Gastroesophageal sphincter (tissue), 3 donors: ENCODE measurements at regions not wholly inside any gene's neighbourhood (a gene's known extent, or its start where the extent isn't known, plus 50 kb on each side); places are given as distances from the start of the nearest gene placed in this dataset.

Experiments used
- CTCF ChIP-seq, 4 experiments: fragments of 200-600 bp in 2 of 4; fragments of 450-650 bp in 2 of 4; sonication (generic) in 1 of 4; IDR thresholded peaks; one replicate each; pipeline ENCODE4 v1.5.1; 2017 to 2019; ENCODE audit warnings: antibody characterized with exemption in 4 of 4, mild to moderate bottlenecking in 2 of 4, moderate library complexity in 2 of 4
- POLR2AphosphoS5 ChIP-seq: sonication (generic); formaldehyde crosslinking; IDR thresholded peaks from one replicate; pipeline ENCODE4 v1.6.1; 2017; ENCODE audit warnings: antibody characterized with exemption

GRCh38 chr6:62971976-62972658 is 239.2 kb upstream of the FKBP1C start:
- TF ChIP-seq CTCF (IDR thresholded peaks at IDR 0.05): no peak
- no peak for TF ChIP-seq POLR2AphosphoS5
